Astrocyte (in vitro differentiated cells and primary cell): ENCODE measurements at regions not wholly inside any gene's neighbourhood (a gene's known extent, or its start where the extent isn't known, plus 50 kb on each side); places are given as distances from the start of the nearest gene placed in this dataset.

ENCODE experiments used
- CTCF ChIP-seq: IDR thresholded peaks from 2 replicates; pipeline ENCODE4 v1.5.1; 2011; ENCODE audit warnings: low read depth, mild to moderate bottlenecking, inconsistent platforms, low read length, moderate library complexity; ENCODE audit not compliant: insufficient read depth
- EZH2 ChIP-seq: IDR thresholded peaks from 2 replicates; pipeline ENCODE4 v1.6.1; 2012; ENCODE audit warnings: mild to moderate bottlenecking, low read length, inconsistent platforms; ENCODE audit not compliant: insufficient read depth

GRCh38 chr5:125969011-125969813, 454.0 kb upstream of the GRAMD2B start:
- TF ChIP-seq CTCF (no peak), EZH2 (no peak)
